ENCODE measurements at regions not wholly inside any gene's neighbourhood (a gene's known extent, or its start where the extent isn't known, plus 50 kb on each side); places are given as distances from the start of the nearest gene placed in this dataset.
"Not testable (repeated sequence)": the region's sequence is repeated elsewhere in the genome, so short reads cannot be mapped to it uniquely, and the experiment has no call there.

GRCh38 chr4:23162275-23162674, 469.5 kb downstream of the GBA3 start:
- DNase-seq = no peak

GRCh38 chr4:23161787-23162186, 469.1 kb downstream of the GBA3 start:
- no peak for DNase-seq

GRCh38 chr4:23153076-23153475, 460.3 kb downstream of the GBA3 start:
- no peak for DNase-seq

GRCh38 chr4:23149815-23150214, 457.1 kb downstream of the GBA3 start:
- DNase-seq = no peak

GRCh38 chr4:23144707-23145106, 452.0 kb downstream of the GBA3 start:
- no peak for DNase-seq

- DNase-seq = no peak
These were observed 443.3 kb downstream of the GBA3 start for GRCh38 chr4:23135792-23136645.

- DNase-seq = no peak
These were observed 441.6 kb downstream of the GBA3 start for GRCh38 chr4:23134331-23134730.

- no peak for DNase-seq
These were observed 438.1 kb downstream of the GBA3 start for GRCh38 chr4:23130845-23131244.

GRCh38 chr4:23125118-23125517, 432.4 kb downstream of the GBA3 start:
- DNase-seq = no peak

- DNase-seq = no peak
These were observed 430.1 kb downstream of the GBA3 start for GRCh38 chr4:23122666-23123400.

- DNase-seq = no peak
These were observed 427.6 kb downstream of the GBA3 start for GRCh38 chr4:23120374-23120773.

- DNase-seq = no peak
These were observed 425.1 kb downstream of the GBA3 start for GRCh38 chr4:23117826-23118225.

- no peak for DNase-seq
These were observed 421.8 kb downstream of the GBA3 start for GRCh38 chr4:23114538-23114937.

GRCh38 chr4:23113104-23113503, 420.4 kb downstream of the GBA3 start:
- DNase-seq = no peak

GRCh38 chr4:23106516-23106915, 413.8 kb downstream of the GBA3 start:
- DNase-seq = no peak

GRCh38 chr4:23105759-23106370, 413.1 kb downstream of the GBA3 start:
- no peak for DNase-seq

GRCh38 chr4:23097251-23097650, 404.5 kb downstream of the GBA3 start:
- DNase-seq = no peak

GRCh38 chr4:23091711-23092110, 399.0 kb downstream of the GBA3 start:
- no peak for DNase-seq

GRCh38 chr4:23085249-23085568, 392.5 kb downstream of the GBA3 start:
- DNase-seq = no peak

- no peak for DNase-seq
These were observed 392.0 kb downstream of the GBA3 start for GRCh38 chr4:23084559-23085248.

GRCh38 chr4:23083391-23083790, 390.7 kb downstream of the GBA3 start:
- DNase-seq = no peak

GRCh38 chr4:23080171-23080570, 387.4 kb downstream of the GBA3 start:
- not testable (repeated sequence) for DNase-seq

- no peak for DNase-seq
These were observed 378.3 kb downstream of the GBA3 start for GRCh38 chr4:23070848-23071570.

Measured in HCEC 1CT (cell line).